DOHH2 (cell line): ENCODE measurements at regions not wholly inside any gene's neighbourhood (a gene's known extent, or its start where the extent isn't known, plus 50 kb on each side); places are given as distances from the start of the nearest gene placed in this dataset.

Experiments used
- H3F3A ChIP-seq: fragments of 200-600 bp; sonication (generic), shearing (Covaris generic); 2 replicates; pipeline ENCODE4 v1.6.0; 2016; ENCODE audit warnings: antibody characterized with exemption, mild to moderate bottlenecking; ENCODE audit not compliant: control insufficient read depth, insufficient read depth
- H3K27ac ChIP-seq: fragments of 200-600 bp; sonication (generic); 2 replicates; pipeline ENCODE4 v1.5.1; 2014; ENCODE audit warnings: low read depth, mild to moderate bottlenecking, low read length, moderate library complexity
- H3K27me3 ChIP-seq: fragments of 200-600 bp; sonication (generic); 2 replicates; pipeline ENCODE4 v1.6.1; 2014; ENCODE audit warnings: mild to moderate bottlenecking, low read length, mixed read lengths; ENCODE audit not compliant: control insufficient read depth
- H3K36me3 ChIP-seq: fragments of 200-600 bp; sonication (generic); 2 replicates; pipeline ENCODE4 v1.6.1; 2014; ENCODE audit warnings: mild to moderate bottlenecking, low read length, moderate library complexity, mixed read lengths; ENCODE audit not compliant: control insufficient read depth
- H3K4me1 ChIP-seq: fragments of 200-600 bp; sonication (generic); 2 replicates; pipeline ENCODE4 v1.6.1; 2014; ENCODE audit warnings: mild to moderate bottlenecking, low read length, mixed read lengths; ENCODE audit not compliant: control insufficient read depth
- H3K4me2 ChIP-seq: fragments of 200-600 bp; sonication (generic); 2 replicates; pipeline ENCODE4 v1.6.0; 2014; ENCODE audit warnings: mild to moderate bottlenecking, low read length, moderate library complexity
- H3K4me3 ChIP-seq: fragments of 200-600 bp; sonication (generic); 2 replicates; pipeline ENCODE4 v1.5.1; 2014; ENCODE audit warnings: mild to moderate bottlenecking, low read length, mixed read lengths
- H3K79me2 ChIP-seq: fragments of 200-600 bp; sonication (generic); 2 replicates; pipeline ENCODE4 v1.6.1; 2014; ENCODE audit warnings: mild to moderate bottlenecking, low read length, mixed read lengths; ENCODE audit not compliant: control insufficient read depth
- H3K9me2 ChIP-seq: fragments of 200-600 bp; sonication (generic); replicated peaks from 2 replicates; pipeline ENCODE4 v1.6.1; 2014; ENCODE audit warnings: mild to moderate bottlenecking, low read length, mixed read lengths; ENCODE audit not compliant: control insufficient read depth
- H3K9me3 ChIP-seq: fragments of 200-600 bp; sonication (generic); 2 replicates; pipeline ENCODE4 v1.6.1; 2014; ENCODE audit warnings: antibody characterized with exemption, low read length, mixed read lengths; ENCODE audit not compliant: control insufficient read depth, insufficient read depth
- H4K20me1 ChIP-seq: fragments of 200-600 bp; sonication (generic); 2 replicates; pipeline ENCODE4 v1.6.0; 2014; ENCODE audit warnings: low read depth, mild to moderate bottlenecking, antibody characterized with exemption, low read length, moderate library complexity; ENCODE audit not compliant: control insufficient read depth, insufficient read depth
- EZH2phosphoT487 ChIP-seq: fragments of 200-600 bp; sonication (generic); IDR thresholded peaks from 2 replicates; pipeline ENCODE4 v1.6.1; 2017; ENCODE audit warnings: borderline replicate concordance, mild to moderate bottlenecking, antibody characterized with exemption, low read length, moderate library complexity, mixed read lengths
- TF ChIP-seq, protein P1 (sequence below): fragments of 200-600 bp; sonication (generic); IDR thresholded peaks from one replicate; pipeline ENCODE4 v1.5.1; 2014; ENCODE audit warnings: antibody characterized with exemption, mild to moderate bottlenecking, low read depth, low read length; ENCODE audit not compliant: poor library complexity, severe bottlenecking

- no peak overlapping the region for H3K4me3 ChIP-seq
- H3K4me1 ChIP-seq: peaks cover 12% of the 10 kb centered on the region
- H3K27me3 ChIP-seq: 0 out of 2 replicates have a peak, but pooled peaks cover 3% of the 10 kb centered on the region
- no peaks in the 10 kb centered on the region for H3K9me3 ChIP-seq
- H3K4me2 ChIP-seq: no peak overlapping the region
- no peak for TF ChIP-seq EZH2phosphoT487
- TF ChIP-seq, protein P1, sequence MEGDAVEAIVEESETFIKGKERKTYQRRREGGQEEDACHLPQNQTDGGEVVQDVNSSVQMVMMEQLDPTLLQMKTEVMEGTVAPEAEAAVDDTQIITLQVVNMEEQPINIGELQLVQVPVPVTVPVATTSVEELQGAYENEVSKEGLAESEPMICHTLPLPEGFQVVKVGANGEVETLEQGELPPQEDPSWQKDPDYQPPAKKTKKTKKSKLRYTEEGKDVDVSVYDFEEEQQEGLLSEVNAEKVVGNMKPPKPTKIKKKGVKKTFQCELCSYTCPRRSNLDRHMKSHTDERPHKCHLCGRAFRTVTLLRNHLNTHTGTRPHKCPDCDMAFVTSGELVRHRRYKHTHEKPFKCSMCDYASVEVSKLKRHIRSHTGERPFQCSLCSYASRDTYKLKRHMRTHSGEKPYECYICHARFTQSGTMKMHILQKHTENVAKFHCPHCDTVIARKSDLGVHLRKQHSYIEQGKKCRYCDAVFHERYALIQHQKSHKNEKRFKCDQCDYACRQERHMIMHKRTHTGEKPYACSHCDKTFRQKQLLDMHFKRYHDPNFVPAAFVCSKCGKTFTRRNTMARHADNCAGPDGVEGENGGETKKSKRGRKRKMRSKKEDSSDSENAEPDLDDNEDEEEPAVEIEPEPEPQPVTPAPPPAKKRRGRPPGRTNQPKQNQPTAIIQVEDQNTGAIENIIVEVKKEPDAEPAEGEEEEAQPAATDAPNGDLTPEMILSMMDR: no peak
- H3F3A ChIP-seq: no peaks in the 10 kb centered on the region
- H4K20me1 ChIP-seq: no peaks in the 10 kb centered on the region
- no peak overlapping the region for H3K27ac ChIP-seq
- no peaks in the 10 kb centered on the region for H3K9me2 ChIP-seq
- no peaks in the 10 kb centered on the region for H3K36me3 ChIP-seq
- H3K79me2 ChIP-seq: no peaks in the 10 kb centered on the region
Observed at GRCh38 chr6:137731960-137732616, 135.0 kb upstream of the TNFAIP3 start.

DNA sequence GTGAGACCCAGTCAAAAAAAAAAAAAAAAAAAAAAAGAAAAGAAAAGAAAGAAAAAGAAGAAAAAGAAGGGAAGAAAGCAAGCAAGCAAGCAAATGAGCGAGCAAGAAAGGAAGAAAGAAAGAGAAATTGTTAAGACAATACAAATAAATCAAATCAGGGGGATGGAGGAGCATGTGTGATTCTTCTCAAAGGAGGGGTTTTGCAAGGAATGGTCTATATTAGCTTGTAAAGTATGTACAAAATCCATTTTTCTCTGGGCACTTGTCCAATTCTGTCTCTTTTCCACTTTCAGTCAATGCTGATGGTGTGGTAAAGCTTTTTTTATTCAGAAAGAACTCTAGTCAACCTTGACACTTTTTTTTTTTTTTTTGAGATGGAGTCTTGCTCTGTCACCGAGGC, 133.7 kb upstream of the TNFAIP3 start:
- H3K27ac ChIP-seq: no peak overlapping the region
- TF ChIP-seq EZH2phosphoT487: no peak
- TF ChIP-seq, protein P1: no peak
- no peaks in the 10 kb centered on the region for H3F3A ChIP-seq
- H3K9me3 ChIP-seq: no peaks in the 10 kb centered on the region
- H3K27me3 ChIP-seq: no peaks in the 10 kb centered on the region
- H3K9me2 ChIP-seq: no peaks in the 10 kb centered on the region
- no peak overlapping the region for H3K4me2 ChIP-seq
- no peak overlapping the region for H3K4me3 ChIP-seq
- peaks cover 12% of the 10 kb centered on the region for H3K4me1 ChIP-seq
- no peaks in the 10 kb centered on the region for H4K20me1 ChIP-seq
- H3K36me3 ChIP-seq: no peaks in the 10 kb centered on the region
- H3K79me2 ChIP-seq: no peaks in the 10 kb centered on the region

DNA sequence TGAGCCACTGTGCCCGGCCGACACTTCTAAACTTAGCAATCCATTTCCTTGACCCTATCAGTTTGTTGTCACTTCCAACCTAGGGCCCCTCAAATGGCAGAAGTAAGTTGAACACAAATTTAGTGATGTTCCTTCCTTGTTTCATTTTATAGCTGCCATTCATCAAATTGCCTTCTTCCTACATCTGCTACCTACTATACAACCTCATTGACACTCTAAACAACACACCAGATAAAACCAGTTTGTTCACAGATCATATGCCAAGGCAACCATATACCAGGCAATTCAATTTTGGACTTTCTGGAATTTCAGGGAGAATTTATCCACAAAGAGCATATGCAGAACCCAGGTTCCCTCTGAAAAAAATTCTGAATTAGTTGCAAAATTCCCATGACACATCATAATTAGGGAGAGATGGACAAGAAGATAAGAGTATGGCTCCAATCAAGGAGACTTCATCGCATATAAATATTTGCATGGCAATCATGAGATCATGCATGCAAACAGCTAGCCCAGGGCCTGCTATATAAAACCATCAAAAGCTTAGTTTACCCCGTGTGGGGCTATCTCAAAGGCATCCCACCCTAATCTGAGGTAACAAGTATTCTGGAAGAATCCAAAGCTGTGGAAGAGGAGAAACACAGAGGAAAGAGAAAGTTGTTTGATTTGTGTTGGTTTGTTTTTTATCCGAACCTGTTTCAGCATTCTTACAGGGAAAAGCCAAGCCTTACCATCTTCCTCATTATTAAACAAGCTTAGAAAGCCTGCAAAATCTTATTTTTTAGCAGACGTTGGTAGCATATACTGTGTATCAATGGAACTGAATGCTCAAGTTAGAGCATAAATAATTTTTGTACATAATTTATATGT, 132.8 kb upstream of the TNFAIP3 start:
- TF ChIP-seq EZH2phosphoT487: no peak
- TF ChIP-seq, protein P1: no peak
- Histone ChIP-seq H3K4me2 (no peak overlapping the region), H3K27me3 (no peaks in the 10 kb centered on the region), H3F3A (no peaks in the 10 kb centered on the region), H4K20me1 (no peaks in the 10 kb centered on the region), H3K79me2 (no peaks in the 10 kb centered on the region), H3K4me3 (no peak overlapping the region), H3K9me3 (no peaks in the 10 kb centered on the region), H3K36me3 (no peaks in the 10 kb centered on the region), H3K4me1 (peaks cover 12% of the 10 kb centered on the region), H3K9me2 (no peaks in the 10 kb centered on the region), H3K27ac (no peak overlapping the region)
